NCI-H1048 (cell line): ENCODE measurements at regions not wholly inside any gene's neighbourhood (a gene's known extent, or its start where the extent isn't known, plus 50 kb on each side); places are given as distances from the start of the nearest gene placed in this dataset.
"Not testable (repeated sequence)": the region's sequence is repeated elsewhere in the genome, so short reads cannot be mapped to it uniquely, and the experiment has no call there.

Source experiments
- DNase-seq: peaks from one replicate; lab custom pipeline; 2025; lab: John Stamatoyannopoulos, UW

- DNase-seq = no peak
These were observed 610.9 kb upstream of the MAN1A1 start for GRCh38 chr6:119960456-119960855.

DNA sequence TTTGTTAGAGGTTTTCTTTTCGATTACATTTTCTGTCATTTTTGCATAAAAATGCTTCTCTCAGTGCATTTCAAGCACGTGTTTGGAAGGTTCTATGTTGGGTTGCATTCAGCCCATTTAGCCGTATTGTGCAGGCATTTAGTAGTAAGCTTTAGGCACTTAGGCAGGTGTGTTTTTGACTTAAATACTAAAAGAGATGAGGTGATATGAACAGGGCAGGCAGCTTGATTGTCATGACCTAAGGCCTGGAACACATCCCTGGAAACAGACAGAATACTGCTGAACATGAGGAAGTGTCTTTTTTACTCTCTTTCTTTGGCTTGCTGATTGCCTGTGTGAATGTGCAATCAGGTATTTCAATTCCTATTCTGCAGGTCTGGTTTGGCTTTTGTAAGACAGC, 610.5 kb upstream of the MAN1A1 start:
- no peak for DNase-seq

GRCh38 chr6:119957195-119957594, 607.6 kb upstream of the MAN1A1 start:
- no peak for DNase-seq

DNA sequence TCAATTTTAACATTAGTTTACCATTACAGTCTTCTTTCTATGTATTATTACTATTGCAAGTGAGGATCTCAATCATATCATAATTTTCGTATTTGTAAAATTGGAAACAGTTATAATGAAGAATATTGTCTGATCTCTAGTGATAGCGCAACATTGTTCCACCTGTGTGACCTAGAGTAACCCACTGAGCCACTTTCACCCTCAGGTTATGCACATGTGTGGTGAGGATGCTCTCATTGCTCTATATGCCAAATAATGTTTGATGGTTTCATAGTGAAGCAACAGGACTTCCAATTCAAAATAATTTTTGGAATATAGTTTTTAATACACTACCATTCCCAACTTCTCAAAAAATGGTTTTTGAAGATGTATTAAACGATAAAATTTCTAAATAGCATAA, 603.1 kb upstream of the MAN1A1 start:
- no peak for DNase-seq

GRCh38 chr6:119950681-119951080, 601.1 kb upstream of the MAN1A1 start:
- DNase-seq = no peak

DNA sequence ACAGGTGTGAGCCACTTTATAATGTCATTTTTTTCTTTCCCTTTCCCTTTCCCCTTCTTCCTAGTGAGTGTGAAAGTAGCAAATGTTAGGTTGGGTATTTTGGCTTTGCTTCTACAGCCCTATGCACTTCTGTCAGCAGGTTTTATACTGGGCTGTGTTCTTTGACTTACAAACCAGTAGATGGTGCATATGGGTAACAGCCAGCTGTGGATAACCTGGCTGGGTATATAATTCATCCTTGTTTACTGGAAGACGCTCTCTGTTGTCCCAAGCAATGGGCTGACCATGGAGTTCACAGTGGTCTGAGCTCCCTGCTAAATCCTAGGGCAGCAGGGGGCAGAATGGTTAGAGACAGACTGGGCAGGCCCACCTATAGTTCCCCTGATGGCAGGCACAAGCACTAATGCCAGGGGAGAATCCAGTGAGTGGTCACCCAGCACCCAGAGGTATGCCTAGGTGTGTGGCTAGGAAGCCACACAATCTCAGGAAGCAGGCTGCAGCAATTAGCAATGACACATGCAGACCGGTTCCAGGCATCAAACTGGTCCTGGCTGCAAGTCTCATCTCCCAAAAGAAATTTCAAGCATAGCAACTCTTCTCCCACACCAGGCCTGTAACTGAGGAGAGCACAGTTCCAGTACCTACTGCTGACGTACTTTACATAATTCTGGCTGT, 592.7 kb upstream of the MAN1A1 start:
- no peak for DNase-seq

GRCh38 chr6:119938752-119939151, 589.2 kb upstream of the MAN1A1 start:
- DNase-seq = no peak

DNA sequence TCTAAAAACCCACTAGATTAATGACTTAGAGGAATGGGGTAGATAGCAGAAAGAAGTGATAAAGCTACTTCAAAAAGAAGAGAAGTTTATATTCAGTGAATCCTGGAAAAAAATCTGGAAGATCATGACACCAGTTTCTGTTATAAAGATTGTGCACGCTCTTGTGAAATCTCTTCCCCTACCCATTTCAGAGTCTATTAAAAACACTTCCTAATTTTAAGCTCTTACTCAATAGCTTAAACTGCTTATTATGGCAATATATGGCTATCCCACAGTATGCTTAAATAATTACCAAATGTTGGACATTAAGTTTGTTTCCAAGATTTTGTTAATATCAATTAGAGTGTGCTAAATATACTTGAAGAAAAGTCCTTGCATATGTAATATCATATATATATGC, 585.3 kb upstream of the MAN1A1 start:
- no peak for DNase-seq

DNA sequence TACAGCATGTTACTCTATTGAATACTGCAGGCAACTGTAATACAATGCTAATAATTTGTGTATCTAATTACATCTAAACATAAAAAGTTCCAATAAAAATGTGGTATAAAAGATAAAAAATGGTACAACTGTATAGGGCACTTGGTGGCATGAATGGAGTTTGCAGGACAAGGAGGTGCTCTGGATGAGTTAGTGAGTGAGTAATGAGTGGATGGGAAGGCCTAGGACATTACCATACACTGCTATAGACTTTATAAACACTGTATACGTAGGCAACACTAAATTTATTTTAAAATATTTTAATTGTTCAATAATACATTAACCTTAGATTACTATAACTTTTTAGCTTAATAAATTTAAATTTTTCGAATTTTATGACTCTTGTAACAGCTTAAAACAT, 579.6 kb upstream of the MAN1A1 start:
- no peak for DNase-seq

DNA sequence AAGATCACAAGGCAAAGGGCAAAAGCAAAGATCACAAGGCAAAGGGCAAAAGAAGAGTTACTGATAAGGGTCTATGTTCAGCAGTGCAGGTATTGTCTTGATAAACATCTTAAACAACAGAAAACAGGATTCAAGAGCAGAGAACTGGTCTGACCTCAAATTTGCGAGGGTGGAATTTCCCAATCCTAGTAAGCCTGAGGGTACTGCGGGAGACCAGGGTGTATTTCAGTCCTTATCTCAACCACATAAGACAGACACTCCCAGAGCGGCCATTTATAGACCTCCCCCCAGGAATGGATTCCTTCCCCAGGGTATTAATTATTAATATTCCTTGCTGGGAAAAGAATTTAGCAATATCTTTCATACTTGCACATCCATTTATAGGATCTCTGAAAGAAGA, 575.3 kb upstream of the MAN1A1 start:
- DNase-seq = not testable (repeated sequence)

GRCh38 chr6:119922814-119923213, 573.3 kb upstream of the MAN1A1 start:
- no peak for DNase-seq

- DNase-seq = no peak
These were observed 572.0 kb upstream of the MAN1A1 start for GRCh38 chr6:119921491-119922010.

DNA sequence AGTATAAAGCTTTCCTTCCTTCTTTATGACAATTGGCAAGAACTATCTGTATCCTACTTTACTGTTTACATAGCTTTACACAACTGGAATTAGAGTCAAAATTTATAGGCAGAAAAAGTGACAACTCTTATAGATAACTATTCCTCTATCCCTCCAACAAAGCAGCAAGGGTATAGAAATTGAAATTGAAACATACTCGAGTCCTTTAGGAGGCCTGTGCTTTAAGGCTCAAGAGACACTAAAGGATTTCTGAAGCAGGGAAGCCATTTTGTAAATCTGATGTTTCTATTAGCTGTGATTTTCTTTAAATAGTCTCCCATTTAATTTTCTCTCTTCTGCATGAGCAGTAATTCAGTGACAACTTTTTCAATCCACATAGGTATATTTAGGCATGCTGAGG, 567.6 kb upstream of the MAN1A1 start:
- no peak for DNase-seq

DNA sequence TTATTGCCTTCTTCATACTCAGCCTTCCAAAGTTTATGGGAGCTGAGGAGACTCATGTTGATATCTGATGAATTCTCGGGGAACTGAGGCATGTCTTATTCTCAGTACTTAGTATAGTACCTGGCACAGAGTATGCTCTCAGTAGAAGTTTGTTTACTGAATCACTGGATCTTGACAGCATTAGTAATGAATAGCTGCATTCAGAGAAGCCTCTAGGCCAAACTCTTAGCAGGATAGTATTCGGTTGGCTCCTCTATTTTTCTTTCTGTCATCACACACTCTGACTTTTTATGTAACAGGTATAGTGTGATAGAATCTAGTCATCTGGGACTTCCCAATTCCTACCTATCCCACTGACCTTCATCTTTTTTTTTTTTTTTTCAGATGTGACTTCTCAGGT, 566.4 kb upstream of the MAN1A1 start:
- DNase-seq = no peak

- DNase-seq = no peak
These were observed 558.6 kb upstream of the MAN1A1 start for GRCh38 chr6:119908157-119908556.

- no peak for DNase-seq
These were observed 553.1 kb upstream of the MAN1A1 start for GRCh38 chr6:119902681-119903080.

- DNase-seq = no peak
These were observed 547.2 kb upstream of the MAN1A1 start for GRCh38 chr6:119896806-119897205.

DNA sequence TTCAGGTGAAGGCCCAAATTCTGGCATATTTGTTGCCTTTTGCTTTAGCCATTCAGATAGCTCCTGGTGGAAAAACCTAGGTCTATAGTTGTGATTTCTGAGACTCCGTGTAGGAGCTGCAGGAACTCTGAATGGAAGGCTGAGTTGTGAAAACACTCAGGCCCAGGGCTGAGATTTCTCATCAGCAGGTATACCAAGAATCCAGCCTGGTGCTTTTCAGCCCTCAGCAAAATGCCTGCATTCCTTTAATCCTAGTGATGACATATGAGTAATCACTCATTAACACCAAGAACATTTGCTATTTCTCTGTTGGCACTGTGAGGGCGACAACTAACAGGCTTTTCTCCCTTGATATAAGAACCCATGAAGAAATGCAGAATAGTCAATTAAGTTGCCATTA, 546.1 kb upstream of the MAN1A1 start:
- DNase-seq = no peak

- DNase-seq = no peak
These were observed 545.2 kb upstream of the MAN1A1 start for GRCh38 chr6:119894811-119895210.

DNA sequence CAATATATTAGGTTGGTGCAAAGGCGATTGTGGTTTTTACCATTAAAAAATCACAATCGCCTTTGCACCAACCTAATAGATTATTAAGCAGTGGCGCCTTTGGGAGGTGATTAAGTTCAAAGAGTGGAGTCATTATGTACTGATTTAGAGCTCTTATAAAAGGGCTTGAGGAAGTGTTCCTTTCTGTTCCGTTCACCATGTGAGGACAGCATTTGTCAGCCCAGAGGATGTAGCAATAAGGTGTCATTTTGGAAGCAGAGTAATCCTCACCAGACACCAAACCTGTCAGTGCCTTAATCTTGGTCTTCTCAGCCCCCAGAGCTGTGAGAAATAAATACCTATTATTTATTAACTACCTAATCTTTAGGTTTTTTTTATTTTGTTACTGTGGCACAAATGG, 542.1 kb upstream of the MAN1A1 start:
- DNase-seq = no peak

GRCh38 chr6:119891206-119891605, 541.6 kb upstream of the MAN1A1 start:
- DNase-seq = no peak

- no peak for DNase-seq
These were observed 540.9 kb upstream of the MAN1A1 start for GRCh38 chr6:119890470-119890869.

DNA sequence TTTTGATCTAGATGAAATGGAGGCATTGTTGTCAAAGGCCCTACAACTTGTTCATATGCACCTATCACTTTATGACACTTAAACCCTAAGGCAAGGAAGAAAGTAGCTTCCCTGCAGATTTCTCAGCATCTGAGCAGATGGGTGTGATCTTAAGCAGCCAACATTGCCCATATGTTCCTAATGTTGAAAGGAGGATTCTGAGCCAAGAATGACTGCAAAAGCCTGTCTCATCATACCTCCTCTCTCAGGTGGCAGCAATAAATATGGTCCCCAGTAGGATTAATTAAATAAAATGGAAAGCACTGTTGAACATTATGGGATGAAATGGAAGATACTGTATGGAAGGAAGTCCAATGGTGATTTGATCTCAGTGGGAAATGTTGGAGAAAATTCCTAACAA, 538.1 kb upstream of the MAN1A1 start:
- no peak for DNase-seq

GRCh38 chr6:119881416-119881815, 531.9 kb upstream of the MAN1A1 start:
- no peak for DNase-seq
